ENCODE measurements at regions not wholly inside any gene's neighbourhood (a gene's known extent, or its start where the extent isn't known, plus 50 kb on each side); places are given as distances from the start of the nearest gene placed in this dataset.

- no peak for DNase-seq (ENCODE audit: extremely low read depth in 1 of 2, low read depth in 1 of 2)
These were observed 1458.7 kb downstream of the AACS start for GRCh38 chr12:126523891-126524290.

DNA sequence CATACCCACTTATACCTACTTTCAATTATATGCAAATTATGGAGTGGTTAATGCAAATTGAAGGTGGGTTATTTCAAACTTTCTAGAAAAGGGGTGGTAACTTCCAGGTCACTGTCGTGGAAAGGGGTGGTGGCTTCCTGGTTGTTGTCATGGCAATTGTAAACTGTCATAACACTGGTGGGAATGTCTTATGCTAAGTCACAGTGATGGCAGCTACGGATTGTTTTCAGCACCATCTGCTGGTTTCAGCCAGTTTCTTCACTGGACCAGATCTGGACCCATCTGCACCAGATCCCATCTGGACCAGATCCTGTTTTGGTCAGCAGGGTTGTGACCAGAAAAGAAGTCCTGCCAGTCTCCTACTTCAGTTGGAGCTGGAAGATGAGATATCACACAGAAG lies 1469.3 kb downstream of the AACS start:
- no peak for DNase-seq (ENCODE audit: extremely low read depth in 1 of 2, low read depth in 1 of 2)

GRCh38 chr12:126534942-126535341 lies 1469.7 kb downstream of the AACS start:
- no peak for DNase-seq (ENCODE audit: extremely low read depth in 1 of 2, low read depth in 1 of 2)

GRCh38 chr12:126535971-126536370 lies 1470.7 kb downstream of the AACS start:
- DNase-seq (ENCODE audit: extremely low read depth in 1 of 2, low read depth in 1 of 2): no peak

GRCh38 chr12:126537961-126538530 lies 1472.8 kb downstream of the AACS start:
- DNase-seq (ENCODE audit: extremely low read depth in 1 of 2, low read depth in 1 of 2): no peak

- no peak for DNase-seq (ENCODE audit: extremely low read depth in 1 of 2, low read depth in 1 of 2)
These were observed 1473.7 kb downstream of the AACS start for GRCh38 chr12:126538888-126539287.

DNA sequence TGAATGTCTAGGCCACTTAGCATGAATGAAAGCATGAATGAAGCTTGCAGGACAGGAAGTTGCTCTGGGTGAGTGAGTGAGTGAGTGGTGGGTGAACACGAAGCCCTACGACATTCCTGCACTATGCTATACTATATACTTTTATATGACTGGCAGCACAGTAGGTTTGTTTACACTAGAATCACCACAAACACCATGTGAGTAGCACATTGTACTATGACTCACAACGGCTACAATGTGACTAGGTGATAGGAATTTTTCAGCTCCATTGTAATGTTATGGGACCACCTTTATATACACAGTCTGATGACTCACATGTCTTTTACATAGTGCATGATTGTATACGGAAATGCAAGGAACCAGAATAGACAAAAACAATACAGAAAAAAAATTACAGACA lies 1480.2 kb downstream of the AACS start:
- no peak for DNase-seq (ENCODE audit: extremely low read depth in 1 of 2, low read depth in 1 of 2)

DNA sequence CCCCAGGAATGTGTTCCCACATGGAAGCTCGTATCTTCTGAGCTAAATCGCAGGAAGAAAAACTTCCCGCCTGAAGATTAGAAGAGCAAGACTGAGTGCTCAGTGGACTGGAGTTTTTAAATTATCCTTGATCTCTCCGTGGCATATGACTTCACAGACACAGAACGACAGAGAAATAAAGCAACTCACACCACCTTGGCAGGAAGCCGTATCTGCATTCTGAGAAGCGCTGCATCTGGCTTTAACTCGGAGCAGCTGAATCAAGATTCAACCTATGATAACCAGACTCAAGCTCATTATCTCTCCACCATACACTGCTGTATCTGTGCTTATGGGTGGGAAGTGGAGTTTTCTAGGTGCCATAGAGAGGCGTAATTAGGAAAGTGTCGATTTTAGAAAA lies 1482.7 kb downstream of the AACS start:
- no peak for DNase-seq (ENCODE audit: extremely low read depth in 1 of 2, low read depth in 1 of 2)

DNA sequence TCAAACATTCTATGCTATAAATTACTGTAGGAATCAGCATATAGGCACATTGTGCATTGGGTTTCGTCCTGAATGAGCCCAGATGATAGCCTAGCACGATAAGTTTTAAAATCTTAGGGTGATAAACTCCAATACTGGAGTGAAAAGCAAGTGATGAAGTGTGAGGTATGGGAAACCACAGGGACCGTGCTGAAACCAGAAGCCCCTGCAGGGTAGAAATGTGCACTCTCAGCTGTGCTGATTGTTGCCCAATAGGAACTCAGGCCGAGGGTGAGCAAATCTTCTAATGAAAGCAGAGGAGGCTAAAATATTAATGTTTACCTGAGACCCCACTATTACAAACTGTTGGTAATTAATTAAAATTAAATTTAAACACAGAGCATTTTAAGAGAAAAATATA lies 1486.6 kb downstream of the AACS start:
- DNase-seq (ENCODE audit: extremely low read depth in 1 of 2, low read depth in 1 of 2): no peak

GRCh38 chr12:126554625-126555024 lies 1489.4 kb downstream of the AACS start:
- DNase-seq (ENCODE audit: extremely low read depth in 1 of 2, low read depth in 1 of 2): no peak

DNA sequence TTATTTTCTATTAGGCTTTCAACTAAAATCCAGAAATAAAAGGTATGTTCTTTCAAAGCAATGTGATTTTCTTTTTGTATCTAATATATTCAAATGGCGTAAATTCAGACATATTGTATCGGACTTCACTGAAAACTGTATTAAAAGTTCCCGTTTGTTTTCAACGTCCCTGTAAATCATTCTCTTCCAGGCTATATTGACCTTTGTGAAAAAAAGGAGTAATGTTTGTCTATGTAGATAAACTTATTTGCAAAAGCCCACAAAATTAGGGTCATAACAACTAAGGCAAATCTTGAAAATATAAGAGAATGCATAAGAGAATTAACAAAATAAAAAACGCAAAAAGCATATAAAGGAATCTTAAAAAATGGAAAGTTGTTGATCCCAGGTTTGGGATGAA lies 1492.4 kb downstream of the AACS start:
- DNase-seq (ENCODE audit: extremely low read depth in 1 of 2, low read depth in 1 of 2): no peak

DNA sequence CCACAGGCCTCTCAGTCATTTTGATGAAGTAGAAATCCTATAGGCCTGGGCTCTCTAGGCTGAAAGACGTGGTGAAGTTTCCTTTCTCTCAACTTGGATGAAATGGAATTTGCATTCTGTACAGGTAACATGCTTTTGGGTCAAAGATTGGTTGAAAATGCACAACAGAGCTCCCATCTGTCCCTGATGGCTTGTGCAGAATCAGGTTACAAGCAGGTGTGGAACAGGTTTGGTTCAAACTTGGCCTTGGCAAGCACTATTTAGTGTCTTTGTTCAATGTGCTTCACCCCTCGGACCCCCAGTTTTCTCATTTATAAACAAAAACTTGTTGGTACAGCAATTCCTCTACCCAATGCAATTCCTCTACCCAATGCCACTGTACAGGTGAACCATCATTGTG lies 1493.0 kb downstream of the AACS start:
- no peak for DNase-seq (ENCODE audit: extremely low read depth in 1 of 2, low read depth in 1 of 2)

- no peak for DNase-seq (ENCODE audit: extremely low read depth in 1 of 2, low read depth in 1 of 2)
These were observed 1493.6 kb downstream of the AACS start for GRCh38 chr12:126558810-126559209.

DNA sequence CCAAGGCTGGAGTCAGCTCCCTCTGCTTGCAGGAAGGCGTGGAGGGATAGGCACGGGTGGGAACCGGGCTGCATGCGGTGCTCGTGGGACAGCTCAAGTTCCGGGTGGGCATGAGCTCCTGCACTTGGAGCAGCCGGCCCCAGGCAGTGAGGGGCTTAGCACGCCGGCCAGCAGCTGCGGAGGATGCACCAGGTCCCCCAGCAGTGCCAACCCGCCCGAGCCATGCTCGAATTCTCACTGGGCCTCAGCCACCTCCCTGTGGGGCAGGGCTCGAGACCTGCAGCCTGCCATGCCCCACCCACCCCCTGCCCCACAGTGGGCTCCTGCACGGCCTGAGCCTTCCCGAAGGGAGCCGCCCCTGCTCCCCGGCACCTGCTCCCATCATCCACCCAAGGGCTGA lies 1501.8 kb downstream of the AACS start:
- no peak for DNase-seq (ENCODE audit: extremely low read depth in 1 of 2, low read depth in 1 of 2)

DNA sequence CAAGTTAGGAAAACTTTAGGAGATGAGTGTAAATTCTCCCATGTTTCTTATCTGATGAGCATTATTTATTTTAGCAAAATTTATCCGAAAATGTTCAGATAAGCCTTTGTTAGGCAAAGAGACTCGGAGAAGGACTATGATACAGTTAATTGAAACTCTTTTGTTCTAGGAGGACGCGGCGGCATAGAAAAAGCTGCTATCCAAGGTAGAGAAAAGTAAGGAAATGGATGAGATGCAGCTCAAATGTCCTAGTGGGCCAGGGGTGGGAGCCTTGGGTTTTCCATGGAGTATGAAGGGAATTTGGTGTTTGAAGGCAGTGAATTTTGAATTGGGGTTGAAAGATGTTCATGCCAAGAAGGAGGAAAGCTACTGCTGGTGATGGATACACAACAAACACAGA lies 1504.5 kb downstream of the AACS start:
- no peak for DNase-seq (ENCODE audit: extremely low read depth in 1 of 2, low read depth in 1 of 2)

GRCh38 chr12:126570566-126570965 lies 1505.3 kb downstream of the AACS start:
- DNase-seq (ENCODE audit: extremely low read depth in 1 of 2, low read depth in 1 of 2): no peak

- DNase-seq (ENCODE audit: extremely low read depth in 1 of 2, low read depth in 1 of 2): no peak
These were observed 1506.9 kb downstream of the AACS start for GRCh38 chr12:126572170-126572569.

DNA sequence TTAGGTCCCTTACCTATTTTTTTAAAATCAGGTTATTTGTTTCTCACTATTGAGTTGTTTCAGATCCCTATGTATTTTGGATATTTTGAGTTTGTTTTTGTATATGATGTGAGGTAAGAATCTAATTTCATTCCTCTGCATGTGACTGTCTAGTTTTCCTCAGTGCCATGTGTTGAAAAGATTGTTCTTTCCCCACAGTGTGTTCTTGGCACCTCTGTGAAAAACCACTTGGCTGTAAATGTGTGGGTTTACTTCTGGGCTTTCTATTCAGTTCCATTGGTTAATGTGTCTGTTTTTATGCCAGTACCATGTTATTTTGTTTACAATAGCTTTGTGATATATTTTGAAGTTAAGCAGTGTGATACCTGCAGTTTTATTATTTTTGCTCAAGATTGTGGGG lies 1516.4 kb downstream of the AACS start:
- DNase-seq (ENCODE audit: extremely low read depth in 1 of 2, low read depth in 1 of 2): no peak

DNA sequence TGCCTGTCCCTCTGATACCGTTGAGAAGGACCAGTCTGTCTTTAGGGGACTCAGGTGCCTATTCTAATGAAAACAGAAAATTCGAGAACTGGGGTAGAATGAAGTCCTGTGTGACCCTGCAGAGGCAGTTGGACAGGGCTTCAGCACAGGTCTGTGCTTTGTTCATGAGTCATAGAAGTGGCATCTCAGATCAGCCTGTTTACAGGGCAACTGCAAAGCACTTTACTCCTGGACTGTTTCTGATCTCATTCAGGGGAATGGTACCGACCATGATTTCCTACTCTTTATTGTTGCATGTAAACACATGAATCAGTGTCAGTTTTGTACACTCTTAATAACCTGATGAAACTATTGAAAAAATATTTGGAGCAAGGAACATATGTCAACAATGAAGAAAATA lies 1517.0 kb downstream of the AACS start:
- no peak for DNase-seq (ENCODE audit: extremely low read depth in 1 of 2, low read depth in 1 of 2)

GRCh38 chr12:126588586-126589249 lies 1523.5 kb downstream of the AACS start:
- DNase-seq (ENCODE audit: extremely low read depth in 1 of 2, low read depth in 1 of 2): no peak

DNA sequence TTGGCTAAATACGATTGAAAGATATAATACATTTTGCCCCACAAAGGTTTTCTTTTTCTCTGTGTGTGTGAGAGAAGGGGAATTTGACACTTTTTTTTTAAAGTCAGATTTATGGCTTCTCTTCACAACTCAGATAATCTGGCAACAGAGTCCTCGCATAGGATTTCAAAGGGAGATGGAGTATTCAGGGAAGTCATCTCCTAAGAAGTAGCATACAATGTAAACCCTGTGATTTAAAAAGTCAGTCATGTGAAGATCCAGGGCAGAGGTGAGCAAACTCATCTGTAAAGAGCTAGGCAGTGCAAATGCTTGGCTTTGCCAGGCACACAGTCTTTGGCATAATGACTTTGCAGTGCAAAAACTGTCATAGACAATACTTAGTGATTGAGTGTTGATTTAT lies 1526.3 kb downstream of the AACS start:
- DNase-seq (ENCODE audit: extremely low read depth in 1 of 2, low read depth in 1 of 2): no peak

DNA sequence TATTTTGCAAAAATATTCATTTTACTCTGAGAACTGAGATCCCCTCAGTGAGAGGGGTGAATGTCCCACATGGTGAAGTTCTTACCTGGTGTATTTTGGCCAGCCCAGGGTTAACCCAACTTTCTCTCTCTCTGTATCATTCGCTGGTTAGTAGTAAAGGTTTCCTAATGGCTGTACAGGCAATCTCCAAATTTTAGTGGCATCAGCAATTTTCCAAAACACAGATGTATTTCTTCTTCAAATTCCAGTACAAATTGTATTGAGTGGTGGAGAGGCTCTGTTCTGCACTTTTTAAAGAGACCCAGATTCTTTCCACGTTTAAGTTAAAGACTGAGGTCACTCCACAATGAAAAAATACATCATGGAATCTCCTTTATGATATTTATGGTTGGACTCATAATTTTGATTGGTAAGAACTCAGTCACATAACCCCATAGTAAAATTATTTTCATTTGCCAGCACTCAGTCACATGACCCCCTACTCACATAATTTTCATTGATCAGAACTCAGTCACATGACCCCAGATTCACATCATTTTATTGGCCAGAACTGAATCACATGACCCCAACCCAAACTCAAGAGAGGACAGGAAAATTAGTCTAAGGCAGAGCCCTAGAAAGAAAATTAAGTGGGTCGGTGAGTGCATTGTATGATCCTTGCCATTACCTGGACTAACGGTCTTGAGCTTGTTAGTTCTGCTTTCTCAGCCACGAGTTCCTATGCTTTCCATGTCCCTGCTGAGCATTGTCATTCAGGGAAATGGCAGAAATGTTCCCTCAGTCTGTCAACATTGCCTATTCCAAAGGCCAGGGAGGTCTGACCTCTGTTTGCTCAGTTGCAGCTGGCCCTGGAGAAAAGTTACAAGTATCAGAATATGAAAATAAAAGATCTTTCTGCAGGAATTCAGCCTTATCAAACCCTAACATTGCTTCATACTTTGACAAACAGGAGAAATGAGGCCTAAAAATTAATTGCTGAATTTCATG lies 1536.2 kb downstream of the AACS start:
- DNase-seq (ENCODE audit: extremely low read depth in 1 of 2, low read depth in 1 of 2): no peak

Data from activated CD8-positive, alpha-beta memory T cell treated with anti-CD3 and anti-CD28 coated beads for 1 hour (primary cell).